KOPT-K1 (cell line): ENCODE measurements at regions not wholly inside any gene's neighbourhood (a gene's known extent, or its start where the extent isn't known, plus 50 kb on each side); places are given as distances from the start of the nearest gene placed in this dataset.

Source experiments
- H3K27ac ChIP-seq: fragments of 200-600 bp; sonication (generic); 2 replicates; pipeline ENCODE4 v1.5.1; 2016; ENCODE audit warnings: antibody characterized with exemption, mild to moderate bottlenecking, low read depth, low read length; ENCODE audit not compliant: poor library complexity, severe bottlenecking
- H3K36me3 ChIP-seq: fragments of 200-600 bp; sonication (generic); 2 replicates; pipeline ENCODE4 v1.5.1; 2017; ENCODE audit warnings: antibody characterized with exemption, mild to moderate bottlenecking, low read length, moderate library complexity; ENCODE audit not compliant: insufficient read depth
- H3K9me3 ChIP-seq: fragments of 200-600 bp; sonication (generic); 2 replicates; pipeline ENCODE4 v1.5.1; 2017; ENCODE audit warnings: antibody characterized with exemption, low read length, mild to moderate bottlenecking; ENCODE audit not compliant: insufficient read depth, poor library complexity, severe bottlenecking

DNA sequence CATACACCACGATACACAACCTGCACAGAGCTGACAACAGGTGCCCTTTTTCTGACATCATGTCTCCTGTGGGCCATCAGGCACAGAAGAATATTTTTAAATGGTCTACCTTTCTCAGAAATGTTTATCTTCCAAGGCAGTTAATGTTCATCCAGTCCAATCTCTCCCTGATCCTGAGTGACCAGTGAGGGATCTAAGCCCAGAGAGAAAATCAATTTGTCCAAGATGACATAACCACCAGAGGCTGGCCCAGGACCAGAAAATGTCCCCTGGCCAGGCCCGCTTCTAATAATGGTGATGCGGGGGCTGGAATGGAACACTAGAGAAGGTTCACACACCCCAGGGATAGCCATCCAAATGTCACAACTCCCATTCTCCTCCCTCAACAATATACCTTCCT lies 357.9 kb upstream of the KIF2A start:
- no peaks in the 10 kb centered on the region for H3K9me3 ChIP-seq
- no peaks in the 10 kb centered on the region for H3K36me3 ChIP-seq
- H3K27ac ChIP-seq, result no peak overlapping the region

- Histone ChIP-seq H3K9me3 (no peaks in the 10 kb centered on the region), H3K27ac (no peak overlapping the region)
Observed at GRCh38 chr5:61949054-61949678, 356.8 kb upstream of the KIF2A start.

DNA sequence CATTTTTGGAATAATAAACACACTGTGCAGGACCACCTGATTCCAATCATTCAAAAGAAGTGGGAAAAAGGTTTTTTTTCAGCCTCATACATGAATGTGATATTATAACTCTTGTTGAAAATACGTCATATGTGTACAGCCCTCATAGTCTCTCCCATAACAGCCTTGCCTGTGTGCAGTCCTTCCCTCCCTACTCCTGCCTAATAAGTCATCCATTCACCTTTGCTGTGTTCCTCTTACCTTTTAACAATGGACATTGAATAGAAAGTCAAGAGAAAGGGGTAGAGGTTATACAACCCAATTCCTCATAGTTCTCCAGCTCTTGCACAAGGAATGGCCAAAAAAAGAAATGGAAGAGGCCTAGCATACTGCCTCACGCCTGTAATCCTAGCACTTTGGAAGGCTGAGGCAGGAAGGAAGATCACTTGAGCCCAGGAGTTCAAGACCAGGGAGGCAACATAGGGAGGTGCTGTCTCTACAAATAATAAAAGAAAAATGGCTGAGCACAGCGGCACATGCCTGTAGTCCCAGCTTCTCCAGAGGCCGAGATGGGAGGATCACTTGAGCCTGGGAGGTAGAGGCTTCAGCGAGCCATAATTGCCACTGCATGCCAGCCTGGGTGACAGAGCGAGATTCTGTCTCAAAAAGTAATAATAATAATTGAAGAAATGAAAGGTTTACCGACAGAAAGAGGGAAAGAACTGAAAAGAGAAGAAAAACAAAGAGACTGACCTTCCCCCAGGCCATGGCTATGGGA lies 356.1 kb upstream of the KIF2A start:
- Histone ChIP-seq H3K36me3 (no peaks in the 10 kb centered on the region), H3K9me3 (no peaks in the 10 kb centered on the region), H3K27ac (no peak overlapping the region)

More at GRCh38 chr5:61949054-61949678, 356.8 kb upstream of the KIF2A start:
- no peaks in the 10 kb centered on the region for H3K36me3 ChIP-seq

- Histone ChIP-seq H3K36me3 (no peaks in the 10 kb centered on the region), H3K27ac (no peak overlapping the region), H3K9me3 (no peaks in the 10 kb centered on the region)
Observed at GRCh38 chr5:61951295-61951694, 354.7 kb upstream of the KIF2A start.

- Histone ChIP-seq H3K9me3 (no peaks in the 10 kb centered on the region), H3K36me3 (no peaks in the 10 kb centered on the region), H3K27ac (no peak overlapping the region)
Observed at GRCh38 chr5:61953913-61954312, 352.1 kb upstream of the KIF2A start.

DNA sequence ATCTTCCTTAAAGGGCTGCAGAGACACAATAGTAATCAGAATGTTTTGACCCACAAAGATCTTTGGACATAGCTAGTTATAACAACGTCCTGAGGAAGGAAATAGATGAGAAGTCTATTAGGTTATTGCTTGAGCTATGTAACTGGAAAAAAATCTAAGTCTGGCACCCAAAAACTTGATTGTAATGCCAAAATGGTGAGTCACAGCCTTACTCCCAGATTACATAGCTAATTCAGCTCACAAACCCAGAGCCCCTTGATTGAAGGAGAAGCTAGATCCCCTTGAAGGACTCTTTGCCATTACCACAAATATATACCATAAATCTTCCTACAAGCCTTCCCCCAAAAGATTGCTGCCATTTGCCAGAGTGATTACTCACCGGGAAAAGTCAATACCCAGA lies 341.8 kb upstream of the KIF2A start:
- no peak overlapping the region for H3K27ac ChIP-seq
- H3K36me3 ChIP-seq, result no peaks in the 10 kb centered on the region
- no peaks in the 10 kb centered on the region for H3K9me3 ChIP-seq

DNA sequence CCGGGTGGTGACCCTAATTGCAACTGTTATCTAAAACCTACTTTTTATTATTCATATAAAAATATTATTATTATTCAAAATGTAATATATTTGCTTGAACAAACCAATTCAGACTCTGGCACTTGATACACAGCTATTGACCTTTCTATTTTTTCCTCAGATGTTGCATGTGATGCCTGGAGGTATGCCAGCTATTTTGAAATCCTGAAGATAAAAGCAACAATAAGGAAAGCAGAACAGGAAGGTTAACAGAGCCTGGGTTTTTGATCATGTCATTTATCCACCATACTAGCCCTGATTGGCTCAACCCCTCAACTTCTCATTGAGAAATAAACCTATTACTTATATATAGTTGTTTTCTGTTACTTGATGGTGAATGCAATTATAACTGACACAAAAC lies 340.9 kb upstream of the KIF2A start:
- Histone ChIP-seq H3K9me3 (no peaks in the 10 kb centered on the region), H3K27ac (no peak overlapping the region), H3K36me3 (no peaks in the 10 kb centered on the region)

GRCh38 chr5:61965490-61965889 lies 340.5 kb upstream of the KIF2A start:
- no peaks in the 10 kb centered on the region for H3K36me3 ChIP-seq
- no peak overlapping the region for H3K27ac ChIP-seq
- H3K9me3 ChIP-seq, result no peaks in the 10 kb centered on the region

DNA sequence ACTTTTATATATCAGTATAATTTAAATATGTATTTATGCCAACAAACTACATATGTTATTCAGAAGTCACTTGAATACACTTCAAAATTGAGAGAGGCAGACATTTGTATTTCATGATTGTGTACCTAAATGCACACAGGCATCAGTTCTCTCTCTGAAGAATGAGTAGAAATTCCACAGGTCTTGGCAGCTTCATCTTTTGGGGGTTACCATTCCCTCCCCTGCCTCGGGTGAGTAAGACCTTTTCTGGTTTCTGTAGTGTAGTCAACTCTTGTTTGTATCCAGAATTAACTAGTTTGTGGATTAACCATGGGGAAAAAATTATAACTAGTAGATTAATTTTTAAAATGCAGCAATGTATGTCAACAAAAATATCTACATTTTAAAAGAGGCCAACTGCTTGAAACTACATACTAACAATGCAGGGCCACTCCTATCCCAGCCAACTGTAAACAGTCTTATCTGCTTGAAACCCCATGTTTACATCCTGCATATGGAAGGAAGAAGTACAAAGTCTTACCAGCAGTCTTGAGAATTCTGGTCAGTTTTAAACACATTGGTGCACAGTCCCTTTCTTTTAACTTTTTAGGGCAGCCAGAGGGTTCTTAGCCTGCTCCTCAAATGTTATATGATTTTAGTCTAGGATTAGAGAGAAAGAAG lies 339.6 kb upstream of the KIF2A start:
- Histone ChIP-seq H3K27ac (no peak overlapping the region), H3K9me3 (no peaks in the 10 kb centered on the region), H3K36me3 (no peaks in the 10 kb centered on the region)

DNA sequence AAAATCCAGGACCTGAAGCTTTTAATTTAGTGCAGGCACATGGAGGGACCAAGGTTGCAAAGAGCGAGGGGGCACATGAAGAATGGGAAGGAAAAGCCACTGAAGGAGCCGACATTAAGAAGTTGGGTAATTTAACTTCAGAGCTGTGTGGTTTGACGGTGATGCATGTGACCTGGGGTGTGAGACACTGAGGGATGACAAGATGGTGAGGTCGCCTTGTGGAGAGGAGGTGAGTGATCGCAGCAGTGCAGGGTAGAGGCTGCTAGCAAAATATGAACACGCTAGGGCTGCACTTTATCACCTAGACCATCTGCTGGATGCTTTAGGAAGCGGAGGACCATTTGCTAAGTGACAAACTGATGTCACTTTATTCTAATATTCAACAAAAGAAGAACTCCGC lies 339.0 kb upstream of the KIF2A start:
- no peaks in the 10 kb centered on the region for H3K9me3 ChIP-seq
- no peaks in the 10 kb centered on the region for H3K36me3 ChIP-seq
- no peak overlapping the region for H3K27ac ChIP-seq

DNA sequence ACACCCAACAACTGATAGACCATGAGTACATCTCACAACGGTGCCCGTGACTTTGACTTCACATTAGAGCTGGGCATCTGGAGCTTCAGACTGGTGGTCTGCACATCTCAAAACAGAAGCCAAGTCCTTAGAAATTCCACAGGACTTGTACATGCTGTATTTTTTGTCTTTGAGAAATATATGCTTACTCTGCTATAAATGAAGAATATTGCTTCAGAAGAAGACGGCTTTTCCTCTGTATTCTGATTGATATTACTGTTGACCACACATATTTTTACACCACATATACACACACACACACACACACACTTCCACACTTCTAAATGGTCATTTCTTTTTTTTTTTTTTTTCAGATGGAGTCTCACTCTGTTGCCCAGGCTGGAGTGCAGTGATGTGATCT lies 338.3 kb upstream of the KIF2A start:
- Histone ChIP-seq H3K36me3 (no peaks in the 10 kb centered on the region), H3K27ac (no peak overlapping the region), H3K9me3 (no peaks in the 10 kb centered on the region)

DNA sequence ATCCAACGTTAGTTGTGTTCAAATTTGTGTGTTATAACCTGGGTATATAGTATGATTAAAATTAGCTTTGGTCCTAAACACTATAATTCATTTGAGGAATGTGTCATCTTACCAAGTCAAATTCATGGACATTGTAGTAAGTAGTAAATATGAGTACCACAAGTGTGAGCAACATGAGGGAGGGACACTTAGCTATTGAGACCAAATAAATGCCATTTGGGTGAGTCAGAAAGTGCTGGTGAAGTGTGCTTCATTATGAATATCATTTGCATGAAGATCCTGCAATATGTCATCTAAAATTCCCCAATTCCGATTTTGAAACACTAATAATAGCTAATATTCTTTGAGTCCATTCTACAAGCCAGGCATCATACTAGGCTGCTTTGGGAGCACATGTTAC lies 336.7 kb upstream of the KIF2A start:
- Histone ChIP-seq H3K27ac (no peak overlapping the region), H3K36me3 (no peaks in the 10 kb centered on the region), H3K9me3 (no peaks in the 10 kb centered on the region)

DNA sequence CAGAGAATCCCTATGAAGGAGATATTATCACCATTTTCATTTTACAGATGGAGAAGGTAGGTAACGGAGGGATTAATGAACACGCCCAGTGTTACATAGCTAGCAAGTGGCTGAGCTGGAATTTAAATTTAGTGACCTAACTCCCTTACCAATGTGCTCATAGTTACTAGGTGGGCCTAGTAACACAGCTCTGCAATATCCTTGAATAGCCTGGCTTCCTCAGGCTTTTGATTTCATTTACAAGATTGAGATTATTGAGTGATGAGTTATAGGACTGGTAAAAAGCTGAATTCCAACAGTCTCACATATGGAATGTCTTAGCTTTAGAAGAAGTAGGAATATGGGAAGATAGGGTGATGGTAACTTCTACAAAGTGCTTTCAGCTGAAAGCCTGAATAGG lies 336.3 kb upstream of the KIF2A start:
- Histone ChIP-seq H3K36me3 (no peaks in the 10 kb centered on the region), H3K9me3 (no peaks in the 10 kb centered on the region), H3K27ac (no peak overlapping the region)

DNA sequence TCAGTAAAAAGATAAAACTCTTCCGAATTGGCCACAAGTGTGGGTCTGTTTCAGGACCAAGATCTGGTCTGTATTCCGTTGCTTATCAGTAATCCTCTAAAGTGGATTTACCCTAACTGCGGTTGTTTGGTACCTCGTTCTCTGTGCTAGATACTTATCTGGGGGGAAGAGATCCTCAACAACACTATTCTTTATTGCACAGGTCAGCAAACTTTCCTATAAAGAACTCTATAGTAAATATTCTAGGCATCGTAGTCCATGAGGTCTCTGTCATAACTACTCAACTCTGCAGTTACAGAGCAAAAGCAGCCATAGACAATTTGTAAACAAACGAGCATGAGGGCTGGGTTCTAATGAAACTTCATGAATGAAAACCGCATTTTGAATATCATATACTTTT lies 335.8 kb upstream of the KIF2A start:
- Histone ChIP-seq H3K36me3 (no peaks in the 10 kb centered on the region), H3K27ac (no peak overlapping the region), H3K9me3 (no peaks in the 10 kb centered on the region)

DNA sequence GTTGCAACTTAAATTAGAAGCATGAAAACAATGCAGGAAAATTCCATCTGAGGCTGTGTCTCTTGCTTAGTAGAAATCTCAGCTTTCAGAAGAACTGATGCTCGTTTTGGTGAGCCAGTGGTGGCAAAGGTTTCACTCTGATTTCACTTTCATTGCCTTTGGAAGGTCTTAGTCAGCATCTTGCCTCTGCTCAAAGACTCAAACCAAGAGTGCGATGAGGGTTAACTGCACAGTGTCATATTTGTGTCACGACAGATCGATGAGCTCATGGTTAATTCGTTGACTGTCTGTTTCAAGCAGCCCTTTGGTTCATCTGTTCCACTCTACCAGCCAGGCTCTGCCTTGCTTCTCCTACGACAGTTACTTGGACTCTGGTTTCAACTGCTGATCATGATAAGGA lies 331.3 kb upstream of the KIF2A start:
- H3K27ac ChIP-seq, result no peak overlapping the region
- H3K36me3 ChIP-seq, result no peaks in the 10 kb centered on the region
- no peaks in the 10 kb centered on the region for H3K9me3 ChIP-seq

DNA sequence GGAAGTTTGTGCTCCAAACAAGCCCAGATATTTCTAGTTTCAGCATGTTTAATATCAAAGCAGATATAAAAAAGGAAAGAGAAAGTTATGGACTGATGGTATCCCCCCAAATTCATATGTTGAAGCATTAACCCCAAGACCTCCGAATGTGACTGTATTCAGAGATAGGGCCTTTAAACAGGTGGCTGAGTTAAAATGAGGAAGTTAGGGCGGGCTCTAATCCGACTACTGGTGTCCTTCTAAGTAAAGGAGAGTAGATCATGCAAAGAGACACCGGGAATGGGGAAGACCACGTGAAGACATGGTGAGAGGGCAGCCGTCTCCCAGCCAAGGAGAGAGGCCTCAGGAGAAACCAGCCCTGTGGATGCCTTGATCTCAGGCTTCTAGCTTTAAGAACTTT lies 324.1 kb upstream of the KIF2A start:
- Histone ChIP-seq H3K9me3 (peaks cover 4% of the 10 kb centered on the region), H3K27ac (no peak overlapping the region), H3K36me3 (no peaks in the 10 kb centered on the region)
